RWPE1 (cell line): ENCODE measurements at regions not wholly inside any gene's neighbourhood (a gene's known extent, or its start where the extent isn't known, plus 50 kb on each side); places are given as distances from the start of the nearest gene placed in this dataset.
A peak's percentile ranks its signal among the peaks of the same experiment; 100 is the strongest.

Experiments
- CTCF ChIA-PET: fragments of 350-600 bp; sonication (Branson Sonifier 250); formaldehyde crosslinking; extraction: SDS; loops from one replicate; lab custom pipeline; 2021; lab: Yijun Ruan, JAX
- POLR2A ChIA-PET: fragments of 400-600 bp; formaldehyde crosslinking; extraction: SDS; loops from one replicate; lab custom pipeline; 2020; ENCODE audit warnings: antibody characterized with exemption; ENCODE audit not compliant: low non-redundant PET; lab: Yijun Ruan, JAX
- DNase-seq: peaks from one replicate; pipeline ENCODE4 v3.0.0; 2012; ENCODE audit warnings: low spot score
- H3K27ac ChIP-seq: fragments of 450-650 bp; 2 replicates; pipeline ENCODE4 v1.5.1; 2017
- CTCF ChIP-seq: fragments of 450-650 bp; conservative IDR thresholded peaks from 2 replicates; pipeline ENCODE4 v1.5.1; 2017; ENCODE audit warnings: low read depth, mild to moderate bottlenecking

GRCh38 chr14:61102549-61103466, 121.8 kb downstream of the SLC38A6 start:
- CTCF ChIA-PET = no interaction called here
- H3K27ac ChIP-seq = peak overlapping the region; percentile 100
- DNase-seq = no peak
- POLR2A ChIA-PET = no interaction called here
- TF ChIP-seq CTCF = no peak
